Liver (tissue), 8 donors: ENCODE measurements at regions not wholly inside any gene's neighbourhood (a gene's known extent, or its start where the extent isn't known, plus 50 kb on each side); places are given as distances from the start of the nearest gene placed in this dataset.

Experiments
- DNase-seq: peaks from one replicate; pipeline ENCODE4 v3.0.0-alpha.2; 2017; ENCODE audit warnings: low spot score
- H3K27ac ChIP-seq, 2 donors: one replicate each; pipeline ENCODE4 v1.7.0; 2013; ENCODE audit warnings: inconsistent platforms in 2 of 2, low read length in 2 of 2, control low read depth in 1 of 2, low read depth in 1 of 2, mild to moderate bottlenecking in 1 of 2
- H3K27me3 ChIP-seq, 4 donors: one replicate each; pipeline versions ENCODE4 v1.6.1 to v1.7.0; 2013; ENCODE audit warnings: low read length in 3 of 4, inconsistent platforms in 1 of 4, mild to moderate bottlenecking in 1 of 4, moderate library complexity in 1 of 4; ENCODE audit not compliant: control insufficient read depth in 4 of 4, insufficient read depth in 4 of 4
- H3K36me3 ChIP-seq, 4 donors: one replicate each; pipeline versions ENCODE4 v1.6.1 to v1.7.0; 2013; ENCODE audit warnings: low read length in 3 of 4, mild to moderate bottlenecking in 3 of 4, low read depth in 1 of 4, moderate library complexity in 1 of 4; ENCODE audit not compliant: control insufficient read depth in 4 of 4, insufficient read depth in 3 of 4
- H3K4me1 ChIP-seq, 4 donors: one replicate each; pipeline versions ENCODE4 v1.6.1 to v1.7.0; 2013; ENCODE audit warnings: low read length in 3 of 4, mild to moderate bottlenecking in 3 of 4, moderate library complexity in 1 of 4; ENCODE audit not compliant: control insufficient read depth in 4 of 4, insufficient read depth in 4 of 4
- H3K4me3 ChIP-seq, 3 donors: one replicate each; pipeline versions ENCODE4 v1.6.1 to v1.7.0; 2013; ENCODE audit warnings: low read length in 3 of 3, control low read depth in 1 of 3, low read depth in 1 of 3, mild to moderate bottlenecking in 1 of 3
- H3K9ac ChIP-seq, 2 donors: one replicate each; pipeline ENCODE4 v1.7.0; 2013; ENCODE audit warnings: low read length in 2 of 2, mild to moderate bottlenecking in 2 of 2, moderate library complexity in 2 of 2, control low read depth in 1 of 2, low read depth in 1 of 2
- H3K9me3 ChIP-seq, 4 donors: one replicate each; pipeline versions ENCODE4 v1.6.1 to v1.7.0; 2013; ENCODE audit warnings: low read length in 3 of 4; ENCODE audit not compliant: control insufficient read depth in 4 of 4
- EGR1 ChIP-seq, 2 donors: IDR thresholded peaks; 2 replicates each; pipeline ENCODE4 v1.6.1; 2016 to 2018; ENCODE audit warnings: antibody characterized with exemption in 2 of 2, low read depth in 2 of 2
- FOXA1 ChIP-seq: IDR thresholded peaks from 2 replicates; pipeline ENCODE4 v1.6.1; 2016; ENCODE audit warnings: antibody characterized with exemption
- FOXA2 ChIP-seq: IDR thresholded peaks from 2 replicates; pipeline ENCODE4 v1.6.1; 2016; ENCODE audit warnings: antibody characterized with exemption
- GABPA ChIP-seq, 2 donors: IDR thresholded peaks in 1 of 2; conservative IDR thresholded peaks in 1 of 2; 2 replicates each; pipeline ENCODE4 v1.6.1; 2016; ENCODE audit warnings: antibody characterized with exemption in 2 of 2, mild to moderate bottlenecking in 1 of 2, moderate library complexity in 1 of 2
- HNF4A ChIP-seq, 2 donors: conservative IDR thresholded peaks; 2 replicates each; pipeline ENCODE4 v1.6.1; 2016; ENCODE audit warnings: antibody characterized with exemption in 2 of 2, mild to moderate bottlenecking in 2 of 2
- JUND ChIP-seq, 2 donors: IDR thresholded peaks; 2 replicates each; pipeline ENCODE4 v1.6.1; 2016; ENCODE audit warnings: antibody characterized with exemption in 2 of 2
- SP1 ChIP-seq: IDR thresholded peaks from 2 replicates; pipeline ENCODE4 v1.6.1; 2018; ENCODE audit warnings: antibody characterized with exemption, mild to moderate bottlenecking
- TAF1 ChIP-seq: conservative IDR thresholded peaks from 2 replicates; pipeline ENCODE4 v1.6.1; 2016; ENCODE audit warnings: antibody characterized with exemption, mild to moderate bottlenecking
- YY1 ChIP-seq: IDR thresholded peaks from 2 replicates; pipeline ENCODE4 v1.6.1; 2016; ENCODE audit warnings: antibody characterized with exemption, mild to moderate bottlenecking
- WGBS: extraction: QIAGEN DNeasy Blood & Tissue Kit; methylation state at CpG from one replicate; pipeline ENCODE4 v1.1.7; 2013; 5-methylcytosine and 5-hydroxymethylcytosine counted together
- TF ChIP-seq, protein P1 (sequence below): IDR thresholded peaks from 2 replicates; pipeline ENCODE4 v1.6.1; 2016; ENCODE audit warnings: antibody characterized with exemption
- TF ChIP-seq, protein P2 (sequence below): IDR thresholded peaks from 2 replicates; pipeline ENCODE4 v1.6.1; 2016; ENCODE audit warnings: antibody characterized with exemption
- TF ChIP-seq, protein P3 (sequence below): IDR thresholded peaks from 2 replicates; pipeline ENCODE4 v1.6.1; 2016; ENCODE audit warnings: antibody characterized with exemption, mild to moderate bottlenecking
- TF ChIP-seq, protein P4 (sequence below): fragments of 150-350 bp; IDR thresholded peaks from 2 replicates; pipeline ENCODE4 v1.5.1; 2017; ENCODE audit warnings: improper control_type of control experiment, low read depth, low read length; ENCODE audit not compliant: missing input control
- donor health status: healthy.
- donor health status: healthy.
- donor health status: healthy.
- donor health status: healthy.
- donor health status: healthy.

DNA sequence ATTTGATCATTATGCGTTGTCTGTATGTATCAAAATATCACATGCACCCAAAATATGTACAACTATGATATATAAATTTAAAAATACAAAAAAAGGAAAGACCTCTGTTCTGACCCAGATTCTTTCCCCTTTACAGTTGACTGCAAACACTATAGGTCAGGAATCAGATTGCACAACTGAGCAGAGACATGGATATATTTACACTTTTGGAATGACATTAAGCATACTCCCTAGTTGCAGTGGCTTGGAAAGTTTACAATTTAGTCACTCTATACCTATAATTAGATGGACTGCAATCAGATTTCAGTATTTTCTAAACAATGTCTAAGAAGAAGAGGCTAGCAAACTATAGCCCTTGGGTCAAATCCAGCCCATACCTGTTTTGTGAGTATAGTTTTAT lies 98.5 kb upstream of the INPP4B start:
- H3K4me3 ChIP-seq = no peak overlapping the region
- no peaks in the 10 kb centered on the region for H3K27me3 ChIP-seq
- 80% methylated on average over 1 of the region's 1 CpG for WGBS
- H3K9me3 ChIP-seq = no peaks in the 10 kb centered on the region
- no peak for DNase-seq
- H3K27ac ChIP-seq = no peak overlapping the region
- TF ChIP-seq, protein P1, sequence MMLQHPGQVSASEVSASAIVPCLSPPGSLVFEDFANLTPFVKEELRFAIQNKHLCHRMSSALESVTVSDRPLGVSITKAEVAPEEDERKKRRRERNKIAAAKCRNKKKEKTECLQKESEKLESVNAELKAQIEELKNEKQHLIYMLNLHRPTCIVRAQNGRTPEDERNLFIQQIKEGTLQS = no peak
- no peak for TF ChIP-seq HNF4A (conservative IDR thresholded peaks at IDR 0.05)
- TF ChIP-seq EGR1 (IDR thresholded peaks at IDR 0.05; ENCODE audit: low read depth in 2 of 2) = no peak
- TF ChIP-seq, protein P2, sequence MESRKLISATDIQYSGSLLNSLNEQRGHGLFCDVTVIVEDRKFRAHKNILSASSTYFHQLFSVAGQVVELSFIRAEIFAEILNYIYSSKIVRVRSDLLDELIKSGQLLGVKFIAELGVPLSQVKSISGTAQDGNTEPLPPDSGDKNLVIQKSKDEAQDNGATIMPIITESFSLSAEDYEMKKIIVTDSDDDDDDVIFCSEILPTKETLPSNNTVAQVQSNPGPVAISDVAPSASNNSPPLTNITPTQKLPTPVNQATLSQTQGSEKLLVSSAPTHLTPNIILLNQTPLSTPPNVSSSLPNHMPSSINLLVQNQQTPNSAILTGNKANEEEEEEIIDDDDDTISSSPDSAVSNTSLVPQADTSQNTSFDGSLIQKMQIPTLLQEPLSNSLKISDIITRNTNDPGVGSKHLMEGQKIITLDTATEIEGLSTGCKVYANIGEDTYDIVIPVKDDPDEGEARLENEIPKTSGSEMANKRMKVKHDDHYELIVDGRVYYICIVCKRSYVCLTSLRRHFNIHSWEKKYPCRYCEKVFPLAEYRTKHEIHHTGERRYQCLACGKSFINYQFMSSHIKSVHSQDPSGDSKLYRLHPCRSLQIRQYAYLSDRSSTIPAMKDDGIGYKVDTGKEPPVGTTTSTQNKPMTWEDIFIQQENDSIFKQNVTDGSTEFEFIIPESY = no peak
- TF ChIP-seq GABPA (IDR thresholded peaks at IDR 0.05 in 1 of 2, conservative IDR thresholded peaks at IDR 0.05 in 1 of 2) = no peak
- no peak for TF ChIP-seq JUND (IDR thresholded peaks at IDR 0.05)
- no peak for TF ChIP-seq TAF1
- TF ChIP-seq, protein P3, sequence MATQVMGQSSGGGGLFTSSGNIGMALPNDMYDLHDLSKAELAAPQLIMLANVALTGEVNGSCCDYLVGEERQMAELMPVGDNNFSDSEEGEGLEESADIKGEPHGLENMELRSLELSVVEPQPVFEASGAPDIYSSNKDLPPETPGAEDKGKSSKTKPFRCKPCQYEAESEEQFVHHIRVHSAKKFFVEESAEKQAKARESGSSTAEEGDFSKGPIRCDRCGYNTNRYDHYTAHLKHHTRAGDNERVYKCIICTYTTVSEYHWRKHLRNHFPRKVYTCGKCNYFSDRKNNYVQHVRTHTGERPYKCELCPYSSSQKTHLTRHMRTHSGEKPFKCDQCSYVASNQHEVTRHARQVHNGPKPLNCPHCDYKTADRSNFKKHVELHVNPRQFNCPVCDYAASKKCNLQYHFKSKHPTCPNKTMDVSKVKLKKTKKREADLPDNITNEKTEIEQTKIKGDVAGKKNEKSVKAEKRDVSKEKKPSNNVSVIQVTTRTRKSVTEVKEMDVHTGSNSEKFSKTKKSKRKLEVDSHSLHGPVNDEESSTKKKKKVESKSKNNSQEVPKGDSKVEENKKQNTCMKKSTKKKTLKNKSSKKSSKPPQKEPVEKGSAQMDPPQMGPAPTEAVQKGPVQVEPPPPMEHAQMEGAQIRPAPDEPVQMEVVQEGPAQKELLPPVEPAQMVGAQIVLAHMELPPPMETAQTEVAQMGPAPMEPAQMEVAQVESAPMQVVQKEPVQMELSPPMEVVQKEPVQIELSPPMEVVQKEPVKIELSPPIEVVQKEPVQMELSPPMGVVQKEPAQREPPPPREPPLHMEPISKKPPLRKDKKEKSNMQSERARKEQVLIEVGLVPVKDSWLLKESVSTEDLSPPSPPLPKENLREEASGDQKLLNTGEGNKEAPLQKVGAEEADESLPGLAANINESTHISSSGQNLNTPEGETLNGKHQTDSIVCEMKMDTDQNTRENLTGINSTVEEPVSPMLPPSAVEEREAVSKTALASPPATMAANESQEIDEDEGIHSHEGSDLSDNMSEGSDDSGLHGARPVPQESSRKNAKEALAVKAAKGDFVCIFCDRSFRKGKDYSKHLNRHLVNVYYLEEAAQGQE = no peak
- no peak for TF ChIP-seq YY1
- H3K36me3 ChIP-seq = no peaks in the 10 kb centered on the region
- H3K4me1 ChIP-seq = no peaks in the 10 kb centered on the region
- no peak overlapping the region for H3K9ac ChIP-seq

DNA sequence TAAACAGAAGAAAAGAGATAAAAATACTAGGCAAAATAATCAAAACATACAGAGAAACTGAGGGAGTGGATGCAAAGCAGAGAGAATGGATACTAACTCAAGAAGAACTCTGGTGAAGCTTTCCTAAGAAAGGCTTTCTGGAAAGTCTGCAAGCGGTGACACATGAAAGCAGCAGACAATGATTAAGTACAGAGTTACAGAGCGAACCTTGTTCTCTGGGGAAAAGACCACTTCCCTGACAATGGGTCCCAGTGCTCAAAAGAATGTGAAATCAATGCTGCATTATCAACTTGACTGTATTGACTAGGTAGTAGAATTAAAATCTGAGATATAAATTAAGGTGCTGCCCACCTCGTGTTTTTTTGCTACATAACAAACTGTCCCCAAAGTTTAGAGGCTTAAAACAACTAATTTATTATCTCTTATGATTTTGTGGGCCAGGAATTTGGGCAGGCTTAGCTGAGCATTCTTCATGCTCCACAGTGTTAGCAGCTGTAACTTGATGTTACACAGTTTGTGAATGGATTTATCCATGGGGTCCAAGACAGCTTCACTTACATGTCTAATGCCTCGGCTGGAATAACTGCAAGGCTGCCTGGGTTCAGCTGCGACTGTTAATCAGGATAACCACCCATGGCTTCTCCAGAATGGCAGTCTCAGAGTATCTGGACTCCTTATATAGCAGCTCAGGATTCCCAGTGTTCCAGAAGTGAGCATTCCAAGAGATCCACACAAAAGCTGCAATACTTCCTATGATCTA lies 106.9 kb upstream of the INPP4B start:
- H3K4me1 ChIP-seq = no peaks in the 10 kb centered on the region
- no peak overlapping the region for H3K27ac ChIP-seq
- no peaks in the 10 kb centered on the region for H3K36me3 ChIP-seq
- no peak overlapping the region for H3K9ac ChIP-seq
- no peaks in the 10 kb centered on the region for H3K9me3 ChIP-seq
- WGBS = 70% methylated on average over 5 of the region's 5 CpGs
- TF ChIP-seq HNF4A (conservative IDR thresholded peaks at IDR 0.05) (no peak), FOXA1 (no peak), SP1 (no peak), FOXA2 (no peak), YY1 (no peak)
- TF ChIP-seq, protein P1 = no peak
- TF ChIP-seq, protein P4, sequence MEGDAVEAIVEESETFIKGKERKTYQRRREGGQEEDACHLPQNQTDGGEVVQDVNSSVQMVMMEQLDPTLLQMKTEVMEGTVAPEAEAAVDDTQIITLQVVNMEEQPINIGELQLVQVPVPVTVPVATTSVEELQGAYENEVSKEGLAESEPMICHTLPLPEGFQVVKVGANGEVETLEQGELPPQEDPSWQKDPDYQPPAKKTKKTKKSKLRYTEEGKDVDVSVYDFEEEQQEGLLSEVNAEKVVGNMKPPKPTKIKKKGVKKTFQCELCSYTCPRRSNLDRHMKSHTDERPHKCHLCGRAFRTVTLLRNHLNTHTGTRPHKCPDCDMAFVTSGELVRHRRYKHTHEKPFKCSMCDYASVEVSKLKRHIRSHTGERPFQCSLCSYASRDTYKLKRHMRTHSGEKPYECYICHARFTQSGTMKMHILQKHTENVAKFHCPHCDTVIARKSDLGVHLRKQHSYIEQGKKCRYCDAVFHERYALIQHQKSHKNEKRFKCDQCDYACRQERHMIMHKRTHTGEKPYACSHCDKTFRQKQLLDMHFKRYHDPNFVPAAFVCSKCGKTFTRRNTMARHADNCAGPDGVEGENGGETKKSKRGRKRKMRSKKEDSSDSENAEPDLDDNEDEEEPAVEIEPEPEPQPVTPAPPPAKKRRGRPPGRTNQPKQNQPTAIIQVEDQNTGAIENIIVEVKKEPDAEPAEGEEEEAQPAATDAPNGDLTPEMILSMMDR = no peak
- TF ChIP-seq, protein P3 = no peak
- no peak overlapping the region for H3K4me3 ChIP-seq
- H3K27me3 ChIP-seq = peaks cover 0 to 4% (median 0%) of the 10 kb centered on the region in 4 donors
- DNase-seq = no peak
